BE2C (cell line): ENCODE measurements at regions not wholly inside any gene's neighbourhood (a gene's known extent, or its start where the extent isn't known, plus 50 kb on each side); places are given as distances from the start of the nearest gene placed in this dataset.

Experiments used
- DNase-seq: peaks from one replicate; pipeline ENCODE4 v3.0.0-alpha.2; 2020
- H3K27me3 ChIP-seq: fragments of 250-450 bp; sonication (Bioruptor Pico); 2 replicates; pipeline ENCODE4 v1.5.1; 2020; ENCODE audit warnings: mild to moderate bottlenecking
- H3K36me3 ChIP-seq: fragments of 250-450 bp; sonication (Bioruptor Pico); 2 replicates; pipeline ENCODE4 v1.5.1; 2020; ENCODE audit warnings: mild to moderate bottlenecking
- H3K4me1 ChIP-seq: fragments of 250-450 bp; sonication (Bioruptor Pico); 2 replicates; pipeline ENCODE4 v1.5.1; 2020
- H3K4me3 ChIP-seq: 2 replicates; pipeline ENCODE4 v1.5.1; 2011; ENCODE audit warnings: low read depth, low read length
- H3K9me3 ChIP-seq: fragments of 250-450 bp; sonication (Bioruptor Pico); 2 replicates; pipeline ENCODE4 v1.5.1; 2020
- TF ChIP-seq, protein P1 (sequence below): IDR thresholded peaks from 2 replicates; pipeline ENCODE4 v1.5.1; 2012; ENCODE audit warnings: mild to moderate bottlenecking, low read depth, low read length

DNA sequence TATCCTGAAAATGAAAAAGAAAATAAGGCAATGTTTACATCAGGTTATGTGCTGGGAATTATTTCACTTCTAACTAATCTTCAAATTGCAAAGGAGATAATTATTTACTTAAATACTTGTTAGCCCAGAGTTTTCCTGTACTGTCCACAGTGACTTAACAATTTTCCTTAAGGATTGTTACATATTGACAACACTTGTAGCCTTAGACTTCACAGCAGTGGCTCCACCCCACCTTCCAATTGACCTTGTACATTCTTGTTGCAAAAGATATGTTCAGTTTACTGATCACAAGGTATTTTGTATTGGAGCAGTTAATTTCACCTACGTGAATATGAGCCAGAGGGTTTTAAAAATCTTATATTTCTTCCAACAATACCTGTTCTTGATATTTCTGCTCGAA is 376.9 kb downstream of the CNTN6 start:
- TF ChIP-seq, protein P1, sequence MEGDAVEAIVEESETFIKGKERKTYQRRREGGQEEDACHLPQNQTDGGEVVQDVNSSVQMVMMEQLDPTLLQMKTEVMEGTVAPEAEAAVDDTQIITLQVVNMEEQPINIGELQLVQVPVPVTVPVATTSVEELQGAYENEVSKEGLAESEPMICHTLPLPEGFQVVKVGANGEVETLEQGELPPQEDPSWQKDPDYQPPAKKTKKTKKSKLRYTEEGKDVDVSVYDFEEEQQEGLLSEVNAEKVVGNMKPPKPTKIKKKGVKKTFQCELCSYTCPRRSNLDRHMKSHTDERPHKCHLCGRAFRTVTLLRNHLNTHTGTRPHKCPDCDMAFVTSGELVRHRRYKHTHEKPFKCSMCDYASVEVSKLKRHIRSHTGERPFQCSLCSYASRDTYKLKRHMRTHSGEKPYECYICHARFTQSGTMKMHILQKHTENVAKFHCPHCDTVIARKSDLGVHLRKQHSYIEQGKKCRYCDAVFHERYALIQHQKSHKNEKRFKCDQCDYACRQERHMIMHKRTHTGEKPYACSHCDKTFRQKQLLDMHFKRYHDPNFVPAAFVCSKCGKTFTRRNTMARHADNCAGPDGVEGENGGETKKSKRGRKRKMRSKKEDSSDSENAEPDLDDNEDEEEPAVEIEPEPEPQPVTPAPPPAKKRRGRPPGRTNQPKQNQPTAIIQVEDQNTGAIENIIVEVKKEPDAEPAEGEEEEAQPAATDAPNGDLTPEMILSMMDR = no peak
- no peaks in the 10 kb centered on the region for H3K36me3 ChIP-seq
- H3K9me3 ChIP-seq = no peaks in the 10 kb centered on the region
- H3K4me1 ChIP-seq = no peaks in the 10 kb centered on the region
- H3K4me3 ChIP-seq = no peak overlapping the region
- DNase-seq = no peak
- no peaks in the 10 kb centered on the region for H3K27me3 ChIP-seq

DNA sequence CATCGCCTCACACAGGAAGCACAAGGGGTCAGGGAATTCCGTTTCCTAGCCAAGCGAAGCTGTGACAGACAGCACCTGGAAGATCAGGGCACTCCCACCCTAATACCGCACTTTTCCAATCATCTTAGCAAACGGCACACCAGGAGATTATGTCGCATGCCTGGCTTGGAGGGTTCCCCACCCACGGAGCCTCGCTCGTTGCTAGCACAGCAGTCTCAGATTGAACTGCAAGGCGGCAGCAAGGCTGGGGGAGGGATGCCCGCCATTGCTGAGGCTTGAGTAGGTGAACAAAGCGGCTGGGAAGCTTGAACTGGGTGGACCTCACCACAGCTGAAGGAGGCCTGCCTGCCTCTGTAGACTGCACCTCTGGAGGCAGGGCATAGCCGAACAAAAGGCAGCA is 384.8 kb downstream of the CNTN6 start:
- Histone ChIP-seq H3K4me3 (no peak overlapping the region), H3K36me3 (no peaks in the 10 kb centered on the region), H3K27me3 (no peaks in the 10 kb centered on the region), H3K9me3 (no peaks in the 10 kb centered on the region), H3K4me1 (no peaks in the 10 kb centered on the region)
- no peak for DNase-seq
- TF ChIP-seq, protein P1 = no peak

DNA sequence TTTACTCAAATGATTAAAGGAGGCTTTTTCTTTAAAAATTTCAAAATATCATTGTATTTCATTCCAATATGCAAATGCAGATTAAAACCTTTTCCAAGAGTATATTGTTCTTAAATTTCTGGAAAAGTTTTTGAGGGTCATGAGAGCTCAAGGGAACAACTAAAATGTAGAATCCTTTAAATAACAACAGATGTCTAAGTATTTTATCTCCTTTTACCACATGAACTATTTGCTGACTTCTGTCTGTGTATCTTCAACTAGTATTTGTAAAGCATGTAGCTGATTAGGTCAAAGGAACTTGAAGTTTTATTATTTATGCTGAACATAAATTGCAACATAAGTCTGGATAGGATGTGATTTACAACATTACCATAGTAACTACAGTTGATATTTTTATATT is 402.6 kb downstream of the CNTN6 start:
- TF ChIP-seq, protein P1 = no peak
- Histone ChIP-seq H3K27me3 (no peaks in the 10 kb centered on the region), H3K36me3 (no peaks in the 10 kb centered on the region), H3K4me3 (no peak overlapping the region), H3K4me1 (no peaks in the 10 kb centered on the region), H3K9me3 (no peaks in the 10 kb centered on the region)
- no peak for DNase-seq

DNA sequence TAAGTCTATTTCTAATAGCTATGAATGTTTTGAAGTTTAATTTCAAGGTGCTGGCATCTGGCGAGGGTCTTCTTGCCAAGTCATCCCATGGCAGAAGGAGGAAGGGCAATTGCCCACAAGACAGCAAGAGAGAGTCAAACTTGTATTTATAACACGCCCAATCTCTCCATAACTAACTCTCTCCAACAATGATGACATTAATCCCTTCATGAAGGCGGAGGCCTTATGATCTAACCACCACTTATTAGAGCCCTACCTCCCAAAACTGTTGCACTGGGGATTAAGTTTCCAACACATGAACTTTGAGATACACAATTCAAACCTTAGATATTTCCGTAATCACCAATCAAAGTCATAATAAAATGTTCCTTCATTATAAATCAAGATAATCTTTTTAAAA is 406.9 kb downstream of the CNTN6 start:
- DNase-seq = no peak
- no peak overlapping the region for H3K4me3 ChIP-seq
- H3K36me3 ChIP-seq = no peaks in the 10 kb centered on the region
- TF ChIP-seq, protein P1 = no peak
- H3K27me3 ChIP-seq = no peaks in the 10 kb centered on the region
- H3K4me1 ChIP-seq = no peaks in the 10 kb centered on the region
- H3K9me3 ChIP-seq = no peaks in the 10 kb centered on the region

DNA sequence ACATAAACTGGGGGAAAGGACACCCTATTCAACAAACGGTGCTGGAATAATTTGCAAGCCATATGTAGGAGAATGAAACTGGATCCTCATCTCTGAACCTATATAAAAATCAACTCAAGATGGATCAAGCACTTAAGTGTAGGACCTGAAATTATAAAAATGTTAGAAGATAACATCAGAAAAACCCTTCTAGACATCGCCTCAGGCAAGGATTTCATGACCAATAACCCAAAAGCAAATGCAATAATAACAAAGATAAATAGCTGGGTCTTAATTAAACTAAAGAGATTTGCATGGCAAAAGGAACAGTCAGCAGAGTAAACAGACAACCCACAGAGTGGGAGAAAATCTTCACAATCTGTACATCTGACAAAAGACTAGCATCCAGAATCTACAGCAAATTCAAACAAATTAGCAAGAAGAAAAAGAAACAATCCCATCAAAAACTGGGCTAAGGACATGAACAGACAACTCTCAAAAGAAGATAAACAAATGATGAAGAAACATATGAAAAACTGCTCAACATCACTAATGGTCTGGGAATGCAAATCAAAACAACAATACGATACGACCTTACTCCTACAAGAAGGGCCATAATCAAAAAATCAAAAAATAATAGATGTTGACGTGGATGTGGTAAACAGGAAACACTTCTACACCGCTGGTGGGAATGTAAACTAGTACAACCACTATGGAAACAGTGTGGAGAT is 408.7 kb downstream of the CNTN6 start:
- no peaks in the 10 kb centered on the region for H3K27me3 ChIP-seq
- H3K4me1 ChIP-seq = no peaks in the 10 kb centered on the region
- TF ChIP-seq, protein P1 = no peak

DNA sequence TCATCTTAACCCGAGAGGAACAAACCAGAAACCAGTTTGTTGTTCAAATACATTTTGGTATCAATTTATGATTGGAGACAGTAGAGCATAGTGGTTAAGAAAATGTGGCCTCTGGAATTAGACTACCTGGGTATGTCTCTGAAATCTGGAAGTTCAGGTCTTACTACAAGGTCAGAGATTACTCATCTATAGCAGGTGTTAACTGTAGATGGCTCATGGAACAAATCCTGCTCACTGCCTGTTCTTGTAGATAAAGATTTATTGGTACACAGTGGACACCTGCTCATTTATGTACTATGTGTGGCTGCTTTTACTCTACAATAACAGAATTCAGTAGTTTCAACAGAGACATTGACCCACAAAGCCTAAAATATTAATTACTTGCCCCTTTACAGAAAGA is 413.3 kb downstream of the CNTN6 start:
- H3K4me3 ChIP-seq = no peak overlapping the region
- TF ChIP-seq, protein P1 = no peak
- H3K4me1 ChIP-seq = no peaks in the 10 kb centered on the region
- no peaks in the 10 kb centered on the region for H3K36me3 ChIP-seq
- no peaks in the 10 kb centered on the region for H3K9me3 ChIP-seq
- no peaks in the 10 kb centered on the region for H3K27me3 ChIP-seq
- no peak for DNase-seq

More for the DNA sequence above, 408.7 kb downstream of the CNTN6 start:
- DNase-seq = no peak
- H3K9me3 ChIP-seq = no peaks in the 10 kb centered on the region
- no peak overlapping the region for H3K4me3 ChIP-seq
- no peaks in the 10 kb centered on the region for H3K36me3 ChIP-seq
